Caco-2 (cell line): ENCODE measurements at regions not wholly inside any gene's neighbourhood (a gene's known extent, or its start where the extent isn't known, plus 50 kb on each side); places are given as distances from the start of the nearest gene placed in this dataset.

Source experiments
- BruUV-seq: library from RNA; stranded (reverse); fragments of 400-500 nt; replicated peaks from 2 replicates; lab custom pipeline; 2021; lab: Mats Ljungman, UMichigan
- CTCF ChIA-PET: fragments of 300-600 bp; sonication (Branson Sonifier 250); formaldehyde crosslinking; loops from one replicate; lab custom pipeline; 2022; ENCODE audit warnings: antibody characterized with exemption; lab: Charles Lee
- POLR2A ChIA-PET: fragments of 300-600 bp; sonication (Branson Sonifier 250); formaldehyde crosslinking; loops from one replicate; lab custom pipeline; 2022; ENCODE audit warnings: antibody characterized with exemption; lab: Charles Lee
- DNase-seq, 2 experiments: peaks; one replicate each; pipeline versions ENCODE4 v3.0.0 to v3.0.0-alpha.2; 2020 to 2022
- H3K27me3 ChIP-seq: replicated peaks from 2 replicates; pipeline ENCODE4 v1.6.0; 2011; ENCODE audit warnings: low read length; ENCODE audit not compliant: control insufficient read depth, insufficient read depth
- H3K36me3 ChIP-seq: 2 replicates; pipeline ENCODE4 v1.5.1; 2011; ENCODE audit warnings: low read length; ENCODE audit not compliant: control insufficient read depth, insufficient read depth
- H3K4me1 ChIP-seq: fragments of 250-450 bp; sonication (Bioruptor Pico); 2 replicates; pipeline ENCODE4 v1.5.1; 2020; ENCODE audit warnings: mild to moderate bottlenecking
- H3K4me3 ChIP-seq: 2 replicates; pipeline ENCODE4 v1.5.1; 2011; ENCODE audit warnings: low read depth, mild to moderate bottlenecking, control low read depth, low read length
- H3K9me3 ChIP-seq: fragments of 250-450 bp; sonication (Bioruptor Pico); 2 replicates; pipeline ENCODE4 v1.5.1; 2020; ENCODE audit warnings: mild to moderate bottlenecking, moderate library complexity
- H3K27ac Mint-ChIP-seq: one replicate; pipeline ENCODE4 v1.8.0; 2022; ENCODE audit warnings: mixed read lengths; ENCODE audit not compliant: unreplicated experiment
- H3K27me3 Mint-ChIP-seq: one replicate; pipeline ENCODE4 v1.8.0; 2022; ENCODE audit warnings: mixed read lengths; ENCODE audit not compliant: insufficient read depth, unreplicated experiment
- H3K36me3 Mint-ChIP-seq: one replicate; pipeline ENCODE4 v1.8.0; 2022; ENCODE audit warnings: mild to moderate bottlenecking, mixed read lengths; ENCODE audit not compliant: insufficient read depth, unreplicated experiment
- H3K4me1 Mint-ChIP-seq: one replicate; pipeline ENCODE4 v1.8.0; 2022; ENCODE audit warnings: low read depth, mixed read lengths; ENCODE audit not compliant: unreplicated experiment
- H3K4me3 Mint-ChIP-seq: one replicate; pipeline ENCODE4 v1.8.0; 2022; ENCODE audit warnings: mild to moderate bottlenecking, moderate library complexity, mixed read lengths; ENCODE audit not compliant: unreplicated experiment
- H3K9me3 Mint-ChIP-seq: one replicate; pipeline ENCODE4 v1.8.0; 2022; ENCODE audit warnings: mixed read lengths; ENCODE audit not compliant: unreplicated experiment
- CTCF ChIP-seq, 2 experiments: fragments of 200-600 bp in 1 of 2; IDR thresholded peaks; 1 replicate in 1 of 2; 2 replicates in 1 of 2; pipeline versions ENCODE4 v1.5.1 to v1.8.0; 2011 to 2022; ENCODE audit warnings: antibody characterized with exemption in 1 of 2, control low read depth in 1 of 2, inconsistent platforms in 1 of 2, low read depth in 1 of 2, low read length in 1 of 2, mild to moderate bottlenecking in 1 of 2, moderate library complexity in 1 of 2; ENCODE audit not compliant: insufficient read depth in 1 of 2, severe bottlenecking in 1 of 2, unreplicated experiment in 1 of 2
- intact Hi-C: fragments of 100-400 bp; cut with micrococcal nuclease; formaldehyde crosslinking; loops from one replicate; pipeline ENCODE4 v1.10.0; 2022; ENCODE audit not compliant: unreplicated experiment

GRCh38 chr20:60261333-60261732 lies 303.1 kb downstream of the CDH26 start:
- Histone ChIP-seq H3K27me3 (no peaks in the 10 kb centered on the region), H3K36me3 (no peaks in the 10 kb centered on the region), H3K9me3 (no peaks in the 10 kb centered on the region), H3K4me3 (no peak overlapping the region), H3K4me1 (no peaks in the 10 kb centered on the region)
- TF ChIP-seq CTCF (IDR thresholded peaks at IDR 0.05; ENCODE audit: insufficient read depth in 1 of 2, low read depth in 1 of 2, low read length in 1 of 2, severe bottlenecking in 1 of 2, unreplicated experiment in 1 of 2), result no peak
- BruUV-seq, result no TSS peak
- ChIA-PET CTCF (interaction anchor here (0.7 to 0.8 kb wide), 2 partner anchors 119 to 305 kb away, joined by 4 to 6 read pairs; no protein-coding TSS in a partner anchor), POLR2A (no interaction called here)
- DNase-seq, result no peak
- H3K36me3 Mint-ChIP-seq, result no peaks in the 10 kb centered on the region
- H3K4me1 Mint-ChIP-seq, result no peaks in the 10 kb centered on the region
- no peak overlapping the region for H3K27ac Mint-ChIP-seq
- intact Hi-C loops, result no loop called here
- no peak overlapping the region for H3K4me3 Mint-ChIP-seq
- no peaks in the 10 kb centered on the region for H3K9me3 Mint-ChIP-seq
- H3K27me3 Mint-ChIP-seq, result peaks cover 33% of the 10 kb centered on the region

GRCh38 chr20:60262967-60263603 lies 304.9 kb downstream of the CDH26 start:
- no TSS peak for BruUV-seq
- POLR2A ChIA-PET, result no interaction called here
- Mint-ChIP-seq H3K27me3 (peaks cover 22% of the 10 kb centered on the region), H3K36me3 (no peaks in the 10 kb centered on the region), H3K4me1 (no peaks in the 10 kb centered on the region), H3K27ac (no peak overlapping the region), H3K9me3 (no peaks in the 10 kb centered on the region), H3K4me3 (no peak overlapping the region)
- Histone ChIP-seq H3K4me1 (no peaks in the 10 kb centered on the region), H3K9me3 (no peaks in the 10 kb centered on the region), H3K27me3 (no peaks in the 10 kb centered on the region), H3K36me3 (no peaks in the 10 kb centered on the region), H3K4me3 (no peak overlapping the region)
- intact Hi-C loops, result loop anchor here (1.0 kb wide), 2 partner anchors 52 to 206 kb away; no protein-coding TSS in a partner anchor
- peak; percentile 78 to 86 for TF ChIP-seq CTCF (IDR thresholded peaks at IDR 0.05; ENCODE audit: insufficient read depth in 1 of 2, low read depth in 1 of 2, low read length in 1 of 2, severe bottlenecking in 1 of 2, unreplicated experiment in 1 of 2)
- DNase-seq, result peak; percentile 65 to 73
- CTCF ChIA-PET, result interaction anchor here (0.7 to 1.9 kb wide), 3 partner anchors 9 to 206 kb away, joined by 4 to 7 read pairs (median 4); no protein-coding TSS in a partner anchor

- Mint-ChIP-seq H3K27ac (no peak overlapping the region), H3K9me3 (no peaks in the 10 kb centered on the region), H3K36me3 (no peaks in the 10 kb centered on the region), H3K4me1 (no peaks in the 10 kb centered on the region), H3K4me3 (no peak overlapping the region), H3K27me3 (peaks cover 20% of the 10 kb centered on the region)
- TF ChIP-seq CTCF (IDR thresholded peaks at IDR 0.05; ENCODE audit: insufficient read depth in 1 of 2, low read depth in 1 of 2, low read length in 1 of 2, severe bottlenecking in 1 of 2, unreplicated experiment in 1 of 2), result no peak
- H3K4me3 ChIP-seq, result no peak overlapping the region
- H3K4me1 ChIP-seq, result no peaks in the 10 kb centered on the region
- intact Hi-C loops, result loop anchor here (1.0 kb wide), 2 partner anchors 53 to 207 kb away; no protein-coding TSS in a partner anchor
- H3K36me3 ChIP-seq, result no peaks in the 10 kb centered on the region
- H3K27me3 ChIP-seq, result no peaks in the 10 kb centered on the region
- H3K9me3 ChIP-seq, result peaks cover 4% of the 10 kb centered on the region; the same call in 1 of the 2 replicates
- CTCF ChIA-PET, result interaction anchor here (0.6 to 1.9 kb wide), 2 partner anchors 53 to 207 kb away, joined by 3 to 7 read pairs; no protein-coding TSS in a partner anchor
- DNase-seq, result no peak
- POLR2A ChIA-PET, result no interaction called here
- BruUV-seq, result no TSS peak
Measured at GRCh38 chr20:60263725-60264709, 305.8 kb downstream of the CDH26 start.
